ENCODE measurements at regions not wholly inside any gene's neighbourhood (a gene's known extent, or its start where the extent isn't known, plus 50 kb on each side); places are given as distances from the start of the nearest gene placed in this dataset.

DNA sequence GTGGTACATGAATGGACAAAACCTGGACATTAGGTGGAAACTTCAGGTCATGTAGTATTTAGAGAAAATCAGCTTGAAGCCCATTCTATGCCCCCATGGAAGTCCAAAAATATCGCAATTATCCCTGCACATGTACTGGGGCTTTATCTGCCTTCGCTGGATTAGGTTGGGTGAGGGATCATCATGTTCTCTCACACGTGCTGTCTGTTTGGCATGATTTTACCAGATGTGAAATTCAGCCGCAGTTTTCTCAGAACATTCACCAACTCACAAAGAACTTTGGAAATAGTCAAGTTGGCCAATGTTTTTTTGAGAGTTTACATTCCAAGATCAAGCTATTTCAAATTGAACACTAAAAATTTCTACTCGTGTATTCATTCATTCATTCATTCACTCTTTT, 459.8 kb upstream of the CITED2 start:
- H2AFZ ChIP-seq (ENCODE audit: low read depth, low read length) = no peak overlapping the region
- H3K9me3 ChIP-seq (ENCODE audit: low read length) = no peaks in the 10 kb centered on the region
- H3K9ac ChIP-seq (ENCODE audit: low read length) = no peak overlapping the region
- H3K4me3 ChIP-seq (ENCODE audit: low read length) = no peak overlapping the region
- H3K27me3 ChIP-seq (ENCODE audit: insufficient read depth, low read depth, low read length) = no peaks in the 10 kb centered on the region
- no peaks in the 10 kb centered on the region for H3K36me3 ChIP-seq (ENCODE audit: insufficient read depth, low read length)
- no peak overlapping the region for H3K27ac ChIP-seq (ENCODE audit: low read length)
- H3K79me2 ChIP-seq (replicated peaks; ENCODE audit: insufficient read depth, low read length) = no peaks in the 10 kb centered on the region
- no peak overlapping the region for H3K4me2 ChIP-seq (ENCODE audit: low read length)
- TF ChIP-seq EZH2 (IDR thresholded peaks at IDR 0.05; ENCODE audit: borderline replicate concordance, insufficient read depth, low read length, poor library complexity, severe bottlenecking) (no peak), RAD21 (conservative IDR thresholded peaks at IDR 0.05) (no peak), EP300 (conservative IDR thresholded peaks at IDR 0.05; ENCODE audit: poor library complexity, severe bottlenecking) (no peak), SMC3 (conservative IDR thresholded peaks at IDR 0.05; ENCODE audit: poor library complexity) (no peak), CTCF (IDR thresholded peaks at IDR 0.05; ENCODE audit: poor library complexity, severe bottlenecking) (no peak), MXI1 (conservative IDR thresholded peaks at IDR 0.05; ENCODE audit: poor library complexity, severe bottlenecking) (no peak), POLR2AphosphoS5 (IDR thresholded peaks at IDR 0.05) (no peak)
- TF ChIP-seq, protein P1, sequence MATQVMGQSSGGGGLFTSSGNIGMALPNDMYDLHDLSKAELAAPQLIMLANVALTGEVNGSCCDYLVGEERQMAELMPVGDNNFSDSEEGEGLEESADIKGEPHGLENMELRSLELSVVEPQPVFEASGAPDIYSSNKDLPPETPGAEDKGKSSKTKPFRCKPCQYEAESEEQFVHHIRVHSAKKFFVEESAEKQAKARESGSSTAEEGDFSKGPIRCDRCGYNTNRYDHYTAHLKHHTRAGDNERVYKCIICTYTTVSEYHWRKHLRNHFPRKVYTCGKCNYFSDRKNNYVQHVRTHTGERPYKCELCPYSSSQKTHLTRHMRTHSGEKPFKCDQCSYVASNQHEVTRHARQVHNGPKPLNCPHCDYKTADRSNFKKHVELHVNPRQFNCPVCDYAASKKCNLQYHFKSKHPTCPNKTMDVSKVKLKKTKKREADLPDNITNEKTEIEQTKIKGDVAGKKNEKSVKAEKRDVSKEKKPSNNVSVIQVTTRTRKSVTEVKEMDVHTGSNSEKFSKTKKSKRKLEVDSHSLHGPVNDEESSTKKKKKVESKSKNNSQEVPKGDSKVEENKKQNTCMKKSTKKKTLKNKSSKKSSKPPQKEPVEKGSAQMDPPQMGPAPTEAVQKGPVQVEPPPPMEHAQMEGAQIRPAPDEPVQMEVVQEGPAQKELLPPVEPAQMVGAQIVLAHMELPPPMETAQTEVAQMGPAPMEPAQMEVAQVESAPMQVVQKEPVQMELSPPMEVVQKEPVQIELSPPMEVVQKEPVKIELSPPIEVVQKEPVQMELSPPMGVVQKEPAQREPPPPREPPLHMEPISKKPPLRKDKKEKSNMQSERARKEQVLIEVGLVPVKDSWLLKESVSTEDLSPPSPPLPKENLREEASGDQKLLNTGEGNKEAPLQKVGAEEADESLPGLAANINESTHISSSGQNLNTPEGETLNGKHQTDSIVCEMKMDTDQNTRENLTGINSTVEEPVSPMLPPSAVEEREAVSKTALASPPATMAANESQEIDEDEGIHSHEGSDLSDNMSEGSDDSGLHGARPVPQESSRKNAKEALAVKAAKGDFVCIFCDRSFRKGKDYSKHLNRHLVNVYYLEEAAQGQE (IDR thresholded peaks at IDR 0.05; ENCODE audit: borderline replicate concordance) = no peak
- no peaks in the 10 kb centered on the region for H4K20me1 ChIP-seq (ENCODE audit: insufficient read depth)
- no peaks in the 10 kb centered on the region for H3F3A ChIP-seq (ENCODE audit: insufficient read depth, low read length, poor library complexity, severe bottlenecking)
- H3K9me2 ChIP-seq (ENCODE audit: insufficient read depth, low read length) = no peaks in the 10 kb centered on the region

GRCh38 chr6:139833592-139833991, 459.1 kb upstream of the CITED2 start:
- Histone ChIP-seq H3K79me2 (replicated peaks; ENCODE audit: insufficient read depth, low read length) (no peaks in the 10 kb centered on the region), H3K9ac (ENCODE audit: low read length) (no peak overlapping the region), H3F3A (ENCODE audit: insufficient read depth, low read length, poor library complexity, severe bottlenecking) (no peaks in the 10 kb centered on the region), H3K27me3 (ENCODE audit: insufficient read depth, low read depth, low read length) (no peaks in the 10 kb centered on the region), H2AFZ (ENCODE audit: low read depth, low read length) (no peak overlapping the region), H3K4me2 (ENCODE audit: low read length) (no peak overlapping the region), H3K9me2 (ENCODE audit: insufficient read depth, low read length) (no peaks in the 10 kb centered on the region), H3K27ac (ENCODE audit: low read length) (no peak overlapping the region), H4K20me1 (ENCODE audit: insufficient read depth) (no peaks in the 10 kb centered on the region), H3K36me3 (ENCODE audit: insufficient read depth, low read length) (no peaks in the 10 kb centered on the region), H3K4me3 (ENCODE audit: low read length) (no peak overlapping the region), H3K9me3 (ENCODE audit: low read length) (no peaks in the 10 kb centered on the region)
- TF ChIP-seq SMC3 (conservative IDR thresholded peaks at IDR 0.05; ENCODE audit: poor library complexity) (no peak), EZH2 (IDR thresholded peaks at IDR 0.05; ENCODE audit: borderline replicate concordance, insufficient read depth, low read length, poor library complexity, severe bottlenecking) (no peak)

Data from neural cell (in vitro differentiated cells).